Neural crest cell (in vitro differentiated cells): ENCODE measurements at regions not wholly inside any gene's neighbourhood (a gene's known extent, or its start where the extent isn't known, plus 50 kb on each side); places are given as distances from the start of the nearest gene placed in this dataset.

Source experiments
- DNase-seq: peaks from one replicate; pipeline ENCODE4 v3.0.0; 2021; ENCODE audit warnings: low read depth, mixed read lengths, low spot score
- H3K27ac Mint-ChIP-seq: one replicate; pipeline ENCODE4 v1.8.0; 2021; ENCODE audit warnings: mild to moderate bottlenecking, mixed read lengths; ENCODE audit not compliant: unreplicated experiment
- H3K27me3 Mint-ChIP-seq: 2 replicates; pipeline ENCODE4 v1.8.0; 2021; ENCODE audit warnings: low read depth, mild to moderate bottlenecking, mixed read lengths
- H3K36me3 Mint-ChIP-seq: 2 replicates; pipeline ENCODE4 v1.8.0; 2021; ENCODE audit warnings: low read depth, mild to moderate bottlenecking, mixed read lengths
- H3K4me1 Mint-ChIP-seq: 2 replicates; pipeline ENCODE4 v1.8.0; 2021; ENCODE audit warnings: mixed read lengths
- H3K4me3 Mint-ChIP-seq: one replicate; pipeline ENCODE4 v1.8.0; 2021; ENCODE audit warnings: mild to moderate bottlenecking, mixed read lengths
- H3K9me3 Mint-ChIP-seq: 2 replicates; pipeline ENCODE4 v1.8.0; 2021; ENCODE audit warnings: mixed read lengths
- TF ChIP-seq, protein P1 (sequence below): fragments of 200-600 bp; sonication (generic); conservative IDR thresholded peaks from 2 replicates; pipeline ENCODE4 v1.5.0; 2021; ENCODE audit warnings: antibody characterized with exemption, mild to moderate bottlenecking

DNA sequence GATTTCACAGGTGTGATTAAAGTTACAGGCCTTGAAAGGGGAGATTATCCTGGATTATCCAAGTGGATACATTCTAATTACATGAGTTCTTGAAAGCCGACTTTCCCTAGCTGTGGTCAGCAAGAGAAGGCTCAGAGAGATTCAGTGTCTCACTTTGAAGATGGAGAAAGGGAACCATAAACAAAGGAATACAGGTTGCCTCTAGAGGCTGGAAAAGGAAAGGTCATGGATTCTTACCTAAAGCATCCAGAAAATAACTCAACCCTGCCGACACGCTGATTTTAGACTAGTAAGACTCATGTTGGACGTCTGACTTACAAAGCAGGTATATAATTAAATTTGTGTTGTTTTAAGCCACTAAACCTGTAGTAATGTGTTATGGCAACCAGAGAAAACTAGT is 1095.7 kb upstream of the ZEB2 start:
- H3K4me3 Mint-ChIP-seq = no peak overlapping the region
- H3K4me1 Mint-ChIP-seq = no peaks in the 10 kb centered on the region
- H3K9me3 Mint-ChIP-seq = peaks cover 20% of the 10 kb centered on the region
- TF ChIP-seq, protein P1, sequence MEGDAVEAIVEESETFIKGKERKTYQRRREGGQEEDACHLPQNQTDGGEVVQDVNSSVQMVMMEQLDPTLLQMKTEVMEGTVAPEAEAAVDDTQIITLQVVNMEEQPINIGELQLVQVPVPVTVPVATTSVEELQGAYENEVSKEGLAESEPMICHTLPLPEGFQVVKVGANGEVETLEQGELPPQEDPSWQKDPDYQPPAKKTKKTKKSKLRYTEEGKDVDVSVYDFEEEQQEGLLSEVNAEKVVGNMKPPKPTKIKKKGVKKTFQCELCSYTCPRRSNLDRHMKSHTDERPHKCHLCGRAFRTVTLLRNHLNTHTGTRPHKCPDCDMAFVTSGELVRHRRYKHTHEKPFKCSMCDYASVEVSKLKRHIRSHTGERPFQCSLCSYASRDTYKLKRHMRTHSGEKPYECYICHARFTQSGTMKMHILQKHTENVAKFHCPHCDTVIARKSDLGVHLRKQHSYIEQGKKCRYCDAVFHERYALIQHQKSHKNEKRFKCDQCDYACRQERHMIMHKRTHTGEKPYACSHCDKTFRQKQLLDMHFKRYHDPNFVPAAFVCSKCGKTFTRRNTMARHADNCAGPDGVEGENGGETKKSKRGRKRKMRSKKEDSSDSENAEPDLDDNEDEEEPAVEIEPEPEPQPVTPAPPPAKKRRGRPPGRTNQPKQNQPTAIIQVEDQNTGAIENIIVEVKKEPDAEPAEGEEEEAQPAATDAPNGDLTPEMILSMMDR = no peak
- H3K27ac Mint-ChIP-seq = no peak overlapping the region
- H3K27me3 Mint-ChIP-seq = no peaks in the 10 kb centered on the region
- H3K36me3 Mint-ChIP-seq = no peaks in the 10 kb centered on the region
- no peak for DNase-seq

DNA sequence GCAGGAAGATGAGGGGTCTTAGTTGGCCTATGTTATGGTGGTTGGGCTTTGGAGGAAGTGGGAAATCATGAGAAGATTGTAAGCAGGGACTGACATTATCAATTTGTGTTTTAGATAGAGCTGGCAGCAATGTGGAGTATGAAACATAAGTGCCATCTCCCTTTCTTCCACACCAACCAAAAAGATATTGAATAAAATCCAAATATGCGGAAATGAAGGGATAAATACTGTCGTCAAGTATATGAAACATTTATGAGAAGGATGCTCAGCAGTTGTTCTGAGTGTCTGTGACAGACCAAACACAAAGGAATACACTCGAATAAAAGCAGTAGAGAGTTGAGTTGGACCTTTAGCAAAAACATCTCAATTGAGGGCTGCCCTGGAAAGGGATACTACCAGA is 1090.0 kb upstream of the ZEB2 start:
- H3K27me3 Mint-ChIP-seq = no peaks in the 10 kb centered on the region
- no peak overlapping the region for H3K27ac Mint-ChIP-seq
- no peaks in the 10 kb centered on the region for H3K4me1 Mint-ChIP-seq

DNA sequence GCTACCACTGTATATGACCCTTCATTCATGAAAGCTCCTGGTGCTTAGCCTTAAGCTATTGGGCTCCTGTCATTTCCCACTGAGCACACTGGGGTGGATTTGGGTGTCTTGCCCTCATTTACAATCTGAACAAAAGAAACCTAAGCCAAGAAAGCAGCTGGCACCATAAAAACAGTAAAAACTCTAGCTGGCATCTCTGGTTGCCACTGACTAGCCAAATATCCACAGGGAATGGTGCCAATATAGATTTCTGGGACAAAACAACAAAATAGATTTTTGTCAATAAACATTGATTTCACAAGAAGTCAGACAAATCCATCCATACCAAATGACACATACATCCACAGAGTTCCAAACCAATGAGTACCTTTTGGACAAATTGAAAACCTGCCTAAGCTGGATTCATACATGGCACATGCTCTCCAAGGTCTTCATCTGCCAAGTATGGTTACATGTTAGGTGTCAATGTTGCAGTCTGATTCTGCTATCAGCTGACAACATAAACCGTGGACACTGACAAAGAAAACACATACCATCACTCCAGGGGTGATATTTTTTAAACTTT is 1081.5 kb upstream of the ZEB2 start:
- TF ChIP-seq, protein P1 = no peak
- Mint-ChIP-seq H3K36me3 (peaks cover 4% of the 10 kb centered on the region), H3K9me3 (peaks cover 8% of the 10 kb centered on the region), H3K4me3 (no peak overlapping the region), H3K27ac (no peak overlapping the region), H3K4me1 (no peaks in the 10 kb centered on the region), H3K27me3 (no peaks in the 10 kb centered on the region)
- no peak for DNase-seq

More for the DNA sequence above, 1090.0 kb upstream of the ZEB2 start:
- Mint-ChIP-seq H3K4me3 (no peak overlapping the region), H3K36me3 (no peaks in the 10 kb centered on the region), H3K9me3 (peaks cover 12% of the 10 kb centered on the region)
- TF ChIP-seq, protein P1 = no peak
- DNase-seq = no peak

DNA sequence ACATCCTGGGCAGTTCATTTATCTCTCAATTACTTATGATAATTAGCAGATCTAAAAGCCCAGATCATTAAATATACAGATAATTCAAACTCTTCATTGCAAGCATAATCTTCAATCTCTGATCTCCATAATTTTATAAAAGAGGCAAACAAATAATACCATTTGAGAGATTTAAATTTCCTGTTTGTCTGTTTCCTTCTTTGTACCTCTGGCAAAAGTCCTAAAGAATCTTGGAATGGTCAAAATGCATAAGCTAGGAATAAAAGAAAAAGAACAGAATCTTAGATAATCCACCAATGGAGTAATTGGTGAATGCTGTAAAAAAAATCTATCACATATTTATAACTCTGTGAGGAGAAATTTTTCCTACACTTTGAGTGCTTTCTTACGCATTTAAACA is 1080.9 kb upstream of the ZEB2 start:
- Mint-ChIP-seq H3K4me3 (no peak overlapping the region), H3K4me1 (no peaks in the 10 kb centered on the region), H3K27me3 (no peaks in the 10 kb centered on the region), H3K9me3 (peaks cover 8% of the 10 kb centered on the region), H3K36me3 (peaks cover 4% of the 10 kb centered on the region), H3K27ac (no peak overlapping the region)
- TF ChIP-seq, protein P1 = no peak
- DNase-seq = no peak

DNA sequence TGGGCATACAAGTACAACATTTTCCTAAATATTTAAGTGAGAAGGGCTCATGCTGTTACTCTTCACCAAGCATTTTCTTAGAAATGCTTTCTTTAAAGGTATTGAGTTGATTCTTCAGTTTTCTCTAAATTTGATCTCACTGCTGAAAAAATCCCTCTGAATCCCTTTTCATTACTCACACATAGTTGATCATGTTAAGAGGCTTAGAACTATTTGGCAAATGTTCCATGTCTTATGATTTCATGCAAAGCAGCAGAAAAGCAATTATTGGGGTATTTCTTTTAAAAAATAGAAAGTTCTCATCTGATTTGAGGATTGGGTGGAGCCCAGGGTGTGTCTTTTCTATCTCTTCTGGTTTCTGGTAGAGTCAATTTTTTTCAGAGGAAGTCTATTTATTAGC is 1079.8 kb upstream of the ZEB2 start:
- DNase-seq = no peak
- Mint-ChIP-seq H3K4me1 (no peaks in the 10 kb centered on the region), H3K36me3 (peaks cover 4% of the 10 kb centered on the region)

More for the DNA sequence above, 1079.8 kb upstream of the ZEB2 start:
- peaks cover 8% of the 10 kb centered on the region for H3K9me3 Mint-ChIP-seq
- TF ChIP-seq, protein P1 = no peak
- no peaks in the 10 kb centered on the region for H3K27me3 Mint-ChIP-seq
- H3K27ac Mint-ChIP-seq = no peak overlapping the region
- no peak overlapping the region for H3K4me3 Mint-ChIP-seq
